CD8-positive, alpha-beta memory T cell (primary cell): ENCODE measurements at regions not wholly inside any gene's neighbourhood (a gene's known extent, or its start where the extent isn't known, plus 50 kb on each side); places are given as distances from the start of the nearest gene placed in this dataset.

Source experiments
- CTCF ChIA-PET: fragments of 350-600 bp; sonication (Branson Sonifier 250); formaldehyde crosslinking; loops from one replicate; lab custom pipeline; 2021; ENCODE audit warnings: antibody characterized with exemption; lab: Charles Lee
- POLR2A ChIA-PET: fragments of 350-600 bp; sonication (Branson Sonifier 250); formaldehyde crosslinking; loops from one replicate; lab custom pipeline; 2021; ENCODE audit warnings: antibody characterized with exemption; lab: Charles Lee
- DNase-seq, 5 donors: peaks; one replicate each; pipeline versions ENCODE4 v3.0.0 to v3.0.0-alpha.2; 2020 to 2022; ENCODE audit warnings: mixed read lengths in 1 of 5
- H3K27ac ChIP-seq: one replicate; pipeline ENCODE4 v1.7.0; 2013; ENCODE audit warnings: low read depth, mild to moderate bottlenecking, low read length, moderate library complexity
- H3K27me3 ChIP-seq: 2 replicates; pipeline ENCODE4 v1.7.0; 2013; ENCODE audit warnings: low read length, mild to moderate bottlenecking; ENCODE audit not compliant: insufficient read depth, poor library complexity, severe bottlenecking
- H3K36me3 ChIP-seq: 2 replicates; pipeline ENCODE4 v1.7.0; 2013; ENCODE audit warnings: mild to moderate bottlenecking, low read length, moderate library complexity; ENCODE audit not compliant: insufficient read depth
- H3K4me1 ChIP-seq: 2 replicates; pipeline ENCODE4 v1.7.0; 2013; ENCODE audit warnings: mild to moderate bottlenecking, low read length, moderate library complexity; ENCODE audit not compliant: insufficient read depth
- H3K4me3 ChIP-seq: 2 replicates; pipeline ENCODE4 v1.7.0; 2013; ENCODE audit warnings: mild to moderate bottlenecking, low read length
- H3K9me3 ChIP-seq: 2 replicates; pipeline ENCODE4 v1.7.0; 2013; ENCODE audit warnings: mild to moderate bottlenecking, low read length
- H3K27ac Mint-ChIP-seq, 8 donors: one replicate each; pipeline ENCODE4 v1.8.0; 2020 to 2021; ENCODE audit warnings: mixed read lengths in 8 of 8, mild to moderate bottlenecking in 6 of 8, inconsistent platforms in 3 of 8, moderate library complexity in 3 of 8
- H3K27me3 Mint-ChIP-seq, 2 donors: one replicate each; pipeline ENCODE4 v1.8.0; 2020 to 2021; ENCODE audit warnings: mixed read lengths in 2 of 2, mild to moderate bottlenecking in 1 of 2, moderate library complexity in 1 of 2
- H3K36me3 Mint-ChIP-seq, 3 donors: one replicate each; pipeline ENCODE4 v1.8.0; 2020 to 2021; ENCODE audit warnings: mixed read lengths in 3 of 3, inconsistent platforms in 1 of 3, mild to moderate bottlenecking in 1 of 3
- H3K4me1 Mint-ChIP-seq, 3 donors: one replicate each; pipeline ENCODE4 v1.8.0; 2020 to 2021; ENCODE audit warnings: mixed read lengths in 3 of 3, inconsistent platforms in 1 of 3, mild to moderate bottlenecking in 1 of 3
- H3K4me3 Mint-ChIP-seq, 7 donors: one replicate each; pipeline ENCODE4 v1.8.0; 2020 to 2021; ENCODE audit warnings: mixed read lengths in 7 of 7, mild to moderate bottlenecking in 6 of 7, moderate library complexity in 4 of 7, inconsistent platforms in 2 of 7
- H3K9me3 Mint-ChIP-seq, 5 donors: one replicate each; pipeline ENCODE4 v1.8.0; 2020 to 2022; ENCODE audit warnings: mixed read lengths in 5 of 5, mild to moderate bottlenecking in 3 of 5, moderate library complexity in 2 of 5, inconsistent platforms in 1 of 5

DNA sequence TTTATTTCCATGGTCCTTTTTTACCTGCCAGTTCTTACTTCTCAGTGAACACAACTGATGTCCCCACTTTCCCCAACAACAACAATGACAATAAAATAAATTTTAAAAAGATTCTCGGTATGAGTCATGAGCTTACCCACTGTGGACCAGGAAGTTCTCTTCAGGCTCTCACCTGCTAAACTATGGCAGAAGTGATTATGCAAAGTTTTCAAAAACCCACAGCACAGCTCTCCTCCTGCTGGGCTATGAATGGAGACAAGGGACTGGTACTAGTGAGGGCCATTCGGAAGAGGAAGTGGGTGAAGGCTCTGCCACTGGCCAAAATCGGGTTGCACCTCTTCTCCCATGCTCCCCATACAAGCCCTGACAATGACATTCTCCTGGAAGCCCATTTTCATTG, 429.4 kb downstream of the PIK3R1 start:
- peaks cover 0 to 5% (median 0%) of the 10 kb centered on the region in 5 donors for H3K9me3 Mint-ChIP-seq
- CTCF ChIA-PET, result interaction anchor here (0.7 kb wide), 1 partner anchor 9 kb away, joined by 3 read pairs; no protein-coding TSS in a partner anchor
- H3K4me3 Mint-ChIP-seq, result no peak overlapping the region
- POLR2A ChIA-PET, result no interaction called here
- no peak for DNase-seq
- no peak overlapping the region for H3K27ac Mint-ChIP-seq
- Histone ChIP-seq H3K36me3 (no peaks in the 10 kb centered on the region), H3K9me3 (no peaks in the 10 kb centered on the region), H3K4me3 (no peak overlapping the region), H3K27me3 (no peaks in the 10 kb centered on the region), H3K4me1 (no peaks in the 10 kb centered on the region), H3K27ac (no peak overlapping the region)
- H3K27me3 Mint-ChIP-seq, result peaks cover 0 to 6% of the 10 kb centered on the region in 2 donors
- H3K4me1 Mint-ChIP-seq, result no peaks in the 10 kb centered on the region
- no peaks in the 10 kb centered on the region for H3K36me3 Mint-ChIP-seq

DNA sequence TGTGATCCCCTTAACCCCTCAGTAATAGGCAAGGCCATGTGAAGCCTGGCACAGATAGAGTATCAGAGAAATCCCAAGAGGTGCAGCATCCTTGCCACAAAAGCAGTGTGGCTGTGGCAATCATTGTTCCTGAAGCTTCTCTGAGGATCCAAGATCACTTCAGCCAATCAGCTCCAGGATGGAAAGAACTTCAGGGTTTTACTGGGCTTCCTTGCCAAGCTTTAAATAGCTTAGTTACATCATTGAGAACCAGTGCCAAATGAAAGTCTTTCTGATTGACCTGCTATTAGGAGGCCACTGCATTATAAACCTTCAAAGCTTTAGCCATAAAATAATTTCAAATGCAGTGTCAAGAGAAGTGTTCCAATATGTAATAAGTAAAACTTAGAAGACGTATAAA, 430.6 kb downstream of the PIK3R1 start:
- ChIA-PET CTCF (interaction anchor here (0.9 kb wide), 1 partner anchor 48 kb away, joined by 3 read pairs; no protein-coding TSS in a partner anchor), POLR2A (no interaction called here)
- Mint-ChIP-seq H3K27ac (no peak overlapping the region), H3K27me3 (peaks cover 0 to 4% of the 10 kb centered on the region in 2 donors), H3K9me3 (peaks cover 0 to 5% (median 0%) of the 10 kb centered on the region in 5 donors), H3K36me3 (no peaks in the 10 kb centered on the region), H3K4me3 (no peak overlapping the region), H3K4me1 (no peaks in the 10 kb centered on the region)
- H3K4me3 ChIP-seq, result no peak overlapping the region
- H3K27ac ChIP-seq, result no peak overlapping the region
- no peaks in the 10 kb centered on the region for H3K9me3 ChIP-seq
- H3K4me1 ChIP-seq, result no peaks in the 10 kb centered on the region
- H3K36me3 ChIP-seq, result no peaks in the 10 kb centered on the region
- no peaks in the 10 kb centered on the region for H3K27me3 ChIP-seq
- no peak for DNase-seq

DNA sequence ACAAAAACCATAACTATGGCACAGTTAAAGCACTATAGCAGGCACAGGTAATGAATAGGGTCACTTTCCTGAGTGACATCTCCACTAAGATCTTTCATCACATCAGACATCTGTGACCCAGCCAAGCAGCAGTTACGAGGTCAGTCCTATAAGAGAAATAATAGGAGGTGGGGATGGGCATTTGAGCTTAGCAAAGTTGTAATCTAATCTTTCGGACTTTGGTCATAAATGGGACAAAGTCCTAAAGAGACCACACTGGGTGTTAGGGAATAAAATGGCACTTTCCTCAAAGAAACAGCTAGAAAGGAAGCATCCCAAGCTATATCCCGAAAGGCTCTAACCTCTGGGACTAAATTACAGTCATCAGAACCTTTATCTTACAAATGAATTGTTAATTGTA, 432.2 kb downstream of the PIK3R1 start:
- POLR2A ChIA-PET, result no interaction called here
- H3K9me3 Mint-ChIP-seq, result no peaks in the 10 kb centered on the region
- no peaks in the 10 kb centered on the region for H3K4me1 Mint-ChIP-seq
- CTCF ChIA-PET, result interaction anchor here (0.8 to 1.2 kb wide), 3 partner anchors 24 to 395 kb away, joined by 3 read pairs; no protein-coding TSS in a partner anchor
- no peak overlapping the region for H3K4me3 Mint-ChIP-seq
- H3K27me3 Mint-ChIP-seq, result peaks cover 0 to 2% of the 10 kb centered on the region in 2 donors
- no peaks in the 10 kb centered on the region for H3K36me3 Mint-ChIP-seq
- H3K36me3 ChIP-seq, result no peaks in the 10 kb centered on the region
- H3K4me1 ChIP-seq, result no peaks in the 10 kb centered on the region
- H3K27me3 ChIP-seq, result no peaks in the 10 kb centered on the region
- DNase-seq, result no peak
- H3K4me3 ChIP-seq, result no peak overlapping the region
- no peak overlapping the region for H3K27ac Mint-ChIP-seq
- H3K9me3 ChIP-seq, result no peaks in the 10 kb centered on the region
- H3K27ac ChIP-seq, result no peak overlapping the region

DNA sequence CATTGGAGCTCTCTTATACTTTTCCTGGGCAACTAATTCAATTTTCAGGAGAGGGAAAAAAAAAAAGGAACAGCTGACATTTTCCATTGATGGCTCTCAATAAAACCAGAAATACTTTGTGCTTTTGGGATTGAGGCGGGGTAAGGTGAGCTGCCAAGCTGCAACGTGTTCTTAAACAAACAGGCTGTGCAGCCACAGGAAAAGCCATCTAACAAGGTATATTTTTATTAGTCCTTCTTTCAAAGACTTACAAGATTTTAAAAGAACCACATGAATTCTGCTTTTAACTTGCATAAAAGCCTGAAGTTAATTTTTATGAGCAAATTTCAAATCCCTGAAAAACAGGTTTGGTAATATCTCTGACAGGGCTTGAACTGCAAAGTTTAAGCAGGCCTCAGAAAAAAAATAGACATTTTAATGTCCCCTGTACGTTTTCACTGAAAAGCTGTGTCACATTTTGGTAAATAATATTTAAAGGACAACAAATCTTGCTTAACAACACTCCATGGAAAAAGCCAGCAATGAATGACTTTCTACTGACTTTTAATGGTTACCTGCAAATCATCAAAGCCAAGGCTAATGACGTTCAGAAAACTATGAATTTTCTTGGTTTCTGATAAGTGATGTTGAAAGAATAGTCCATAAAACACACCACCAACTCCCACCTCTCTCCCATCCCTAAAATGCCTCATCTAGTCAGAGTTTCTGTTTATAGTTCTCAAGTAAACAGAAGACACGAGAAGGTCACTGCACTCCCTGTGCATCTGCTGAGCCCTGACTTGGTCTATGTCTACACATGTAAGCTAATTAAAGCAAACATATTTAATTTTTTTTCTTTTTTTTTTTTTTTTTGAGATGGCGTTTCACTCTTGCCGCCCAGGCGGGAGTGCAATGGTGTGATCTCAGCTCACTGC, 433.6 kb downstream of the PIK3R1 start:
- Mint-ChIP-seq H3K9me3 (no peaks in the 10 kb centered on the region), H3K27ac (no peak overlapping the region), H3K4me1 (no peaks in the 10 kb centered on the region), H3K4me3 (no peak overlapping the region), H3K36me3 (no peaks in the 10 kb centered on the region), H3K27me3 (peaks cover 0 to 1% of the 10 kb centered on the region in 2 donors)
- POLR2A ChIA-PET, result no interaction called here
- DNase-seq, result no peak
- CTCF ChIA-PET, result interaction anchor here (0.7 to 0.8 kb wide), 2 partner anchors 98 to 362 kb away, joined by 3 read pairs; no protein-coding TSS in a partner anchor
- Histone ChIP-seq H3K27ac (no peak overlapping the region), H3K27me3 (no peaks in the 10 kb centered on the region), H3K9me3 (no peaks in the 10 kb centered on the region), H3K4me1 (no peaks in the 10 kb centered on the region), H3K36me3 (no peaks in the 10 kb centered on the region), H3K4me3 (no peak overlapping the region)

DNA sequence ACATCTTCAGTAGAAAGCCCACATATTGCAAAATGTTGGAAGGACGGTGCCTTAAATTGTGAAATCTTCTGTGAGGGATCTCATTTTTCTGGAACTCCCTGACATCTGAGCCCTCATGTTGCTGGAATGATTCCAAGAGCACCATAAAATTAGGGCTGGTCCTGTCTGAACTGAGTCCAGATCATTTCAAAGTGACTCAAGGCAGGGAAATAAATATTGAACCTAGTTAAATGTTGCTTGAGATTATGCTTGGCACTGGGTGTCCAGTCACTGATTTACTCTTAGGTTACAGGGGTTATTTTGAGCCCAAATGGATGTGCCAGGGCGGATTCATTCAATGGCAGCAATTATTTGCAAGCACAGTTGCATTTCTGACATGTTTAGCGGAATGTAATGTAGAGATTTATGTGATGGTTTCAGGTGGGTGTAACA, 437.0 kb downstream of the PIK3R1 start:
- Mint-ChIP-seq H3K27me3 (peaks cover 0 to 4% of the 10 kb centered on the region in 2 donors), H3K36me3 (no peaks in the 10 kb centered on the region), H3K27ac (no peak overlapping the region), H3K9me3 (no peaks in the 10 kb centered on the region), H3K4me3 (no peak overlapping the region), H3K4me1 (no peaks in the 10 kb centered on the region)
- Histone ChIP-seq H3K36me3 (no peaks in the 10 kb centered on the region), H3K4me1 (no peaks in the 10 kb centered on the region), H3K27me3 (no peaks in the 10 kb centered on the region), H3K9me3 (no peaks in the 10 kb centered on the region), H3K4me3 (no peak overlapping the region), H3K27ac (no peak overlapping the region)
- no peak for DNase-seq
- POLR2A ChIA-PET, result no interaction called here
- CTCF ChIA-PET, result no interaction called here

DNA sequence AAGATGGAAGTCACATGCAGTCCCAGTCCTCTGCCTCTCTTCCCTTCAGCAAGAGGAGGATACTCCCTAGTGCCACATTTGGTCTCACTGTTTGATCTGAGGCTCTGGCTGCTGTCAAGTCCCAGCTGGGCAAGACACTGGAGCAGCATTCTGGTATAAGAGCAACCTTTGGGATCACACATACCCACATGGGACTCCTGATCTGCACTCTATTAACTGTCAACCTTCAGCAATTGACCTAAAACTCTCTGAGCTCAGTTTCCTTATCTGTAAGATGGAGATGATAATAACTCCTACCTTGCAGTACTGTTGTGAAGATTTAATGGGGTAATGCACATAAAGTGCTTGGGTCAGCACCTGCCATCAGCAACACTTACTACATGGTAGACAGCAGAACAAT, 437.9 kb downstream of the PIK3R1 start:
- ChIA-PET CTCF (interaction anchor here (0.9 kb wide), 1 partner anchor 9 kb away, joined by 3 read pairs; no protein-coding TSS in a partner anchor), POLR2A (no interaction called here)
- no peaks in the 10 kb centered on the region for H3K27me3 ChIP-seq
- no peaks in the 10 kb centered on the region for H3K4me1 ChIP-seq
- H3K9me3 ChIP-seq, result no peaks in the 10 kb centered on the region
- no peaks in the 10 kb centered on the region for H3K9me3 Mint-ChIP-seq
- no peak overlapping the region for H3K4me3 Mint-ChIP-seq
- H3K27ac Mint-ChIP-seq, result no peak overlapping the region
- H3K27ac ChIP-seq, result no peak overlapping the region
- H3K4me1 Mint-ChIP-seq, result no peaks in the 10 kb centered on the region
- H3K36me3 Mint-ChIP-seq, result no peaks in the 10 kb centered on the region
- H3K4me3 ChIP-seq, result no peak overlapping the region
- H3K27me3 Mint-ChIP-seq, result peaks cover 0 to 4% of the 10 kb centered on the region in 2 donors
- no peak for DNase-seq
- no peaks in the 10 kb centered on the region for H3K36me3 ChIP-seq

DNA sequence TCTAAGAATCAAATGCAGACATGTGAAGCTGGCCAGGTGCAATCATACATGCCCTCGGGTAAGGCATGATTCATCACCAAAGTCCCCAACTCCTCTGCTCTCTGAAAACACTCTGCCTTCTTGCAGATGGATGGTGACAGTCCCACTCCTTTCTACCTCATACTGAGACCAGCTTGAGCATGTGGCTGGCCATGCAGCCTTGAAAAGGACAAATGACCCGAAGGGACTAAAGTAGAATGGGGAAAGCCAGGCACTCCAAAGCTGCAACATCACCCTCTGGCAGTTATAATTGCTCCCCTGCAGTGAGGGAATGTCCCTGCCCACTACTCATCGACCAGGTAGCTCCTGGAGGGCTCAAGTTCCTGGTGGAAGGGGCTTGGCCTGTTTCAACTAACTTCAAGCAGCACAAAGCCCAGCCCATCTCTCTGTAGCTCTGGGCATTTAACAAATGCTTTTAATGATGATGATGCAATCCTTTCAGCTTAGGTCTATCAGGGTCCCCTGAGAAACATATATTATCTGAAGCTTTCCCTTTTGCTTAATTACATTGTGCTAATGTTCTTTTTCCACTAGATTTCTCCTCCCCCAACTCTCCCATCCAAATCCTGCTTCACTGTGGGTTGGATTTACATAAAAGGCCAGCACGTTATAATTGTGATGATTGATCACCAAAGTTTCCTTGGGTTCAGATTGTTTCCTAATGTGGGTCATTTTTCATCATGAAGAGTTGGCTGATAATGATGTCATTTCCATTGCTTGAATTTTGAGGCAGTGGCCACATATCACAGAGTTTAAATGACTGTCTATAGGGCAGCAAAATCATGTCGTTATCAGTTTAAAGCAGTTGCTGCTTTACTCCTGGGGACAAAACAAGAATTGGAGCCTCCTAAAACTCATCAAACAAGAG, 436.5 kb upstream of the SLC30A5 start:
- DNase-seq, result no peak
- H3K4me3 ChIP-seq, result no peak overlapping the region
- H3K4me1 Mint-ChIP-seq, result no peaks in the 10 kb centered on the region
- H3K36me3 Mint-ChIP-seq, result no peaks in the 10 kb centered on the region
- H3K9me3 ChIP-seq, result no peaks in the 10 kb centered on the region
- H3K4me1 ChIP-seq, result no peaks in the 10 kb centered on the region
- no peaks in the 10 kb centered on the region for H3K27me3 ChIP-seq
- H3K27ac ChIP-seq, result no peak overlapping the region
- no peaks in the 10 kb centered on the region for H3K36me3 ChIP-seq
- POLR2A ChIA-PET, result no interaction called here
- no peak overlapping the region for H3K27ac Mint-ChIP-seq
- H3K9me3 Mint-ChIP-seq, result no peaks in the 10 kb centered on the region
- no peak overlapping the region for H3K4me3 Mint-ChIP-seq
- H3K27me3 Mint-ChIP-seq, result peaks cover 0 to 5% of the 10 kb centered on the region in 2 donors
- CTCF ChIA-PET, result interaction anchor here (1.0 kb wide), 1 partner anchor 10 kb away, joined by 5 read pairs; no protein-coding TSS in a partner anchor
